ENCODE measurements at regions not wholly inside any gene's neighbourhood (a gene's known extent, or its start where the extent isn't known, plus 50 kb on each side); places are given as distances from the start of the nearest gene placed in this dataset.

DNA sequence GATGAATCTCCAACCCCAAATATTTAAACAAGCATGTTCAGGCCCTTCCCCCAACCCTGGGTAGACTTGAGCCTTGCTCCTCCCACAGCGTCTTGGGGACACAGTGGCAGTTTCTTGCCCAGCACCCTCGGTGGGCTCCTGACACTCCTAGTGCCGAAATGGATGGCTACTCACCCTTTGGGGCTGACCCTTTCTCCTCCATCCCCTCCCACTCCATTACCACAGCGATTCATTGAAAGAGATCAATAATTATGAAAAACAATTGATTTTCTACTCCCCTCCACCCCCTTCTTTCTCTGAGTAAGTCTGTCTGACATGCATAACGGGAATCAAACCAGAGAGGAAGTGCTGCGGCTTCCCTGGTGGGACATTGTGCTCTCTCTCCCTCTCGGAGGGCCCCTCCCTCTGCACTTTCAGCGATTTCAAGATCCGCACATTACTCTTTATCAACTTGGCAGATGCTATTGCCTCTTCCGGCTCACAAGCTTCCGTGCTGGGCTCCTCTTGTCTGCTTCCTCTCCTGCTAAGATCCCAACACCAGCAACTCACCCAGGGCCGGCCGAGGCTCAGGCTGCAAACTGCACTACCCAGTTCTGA is 79.0 kb upstream of the PLXNA4 start:
- H3K4me3 ChIP-seq (replicated peaks; ENCODE audit: low read depth, low read length) = no peak overlapping the region
- no peaks in the 10 kb centered on the region; the same call in 1 of the 2 replicates for H3K27me3 ChIP-seq (replicated peaks; ENCODE audit: control insufficient read depth, insufficient read depth, low read length)
- TF ChIP-seq, protein P1, sequence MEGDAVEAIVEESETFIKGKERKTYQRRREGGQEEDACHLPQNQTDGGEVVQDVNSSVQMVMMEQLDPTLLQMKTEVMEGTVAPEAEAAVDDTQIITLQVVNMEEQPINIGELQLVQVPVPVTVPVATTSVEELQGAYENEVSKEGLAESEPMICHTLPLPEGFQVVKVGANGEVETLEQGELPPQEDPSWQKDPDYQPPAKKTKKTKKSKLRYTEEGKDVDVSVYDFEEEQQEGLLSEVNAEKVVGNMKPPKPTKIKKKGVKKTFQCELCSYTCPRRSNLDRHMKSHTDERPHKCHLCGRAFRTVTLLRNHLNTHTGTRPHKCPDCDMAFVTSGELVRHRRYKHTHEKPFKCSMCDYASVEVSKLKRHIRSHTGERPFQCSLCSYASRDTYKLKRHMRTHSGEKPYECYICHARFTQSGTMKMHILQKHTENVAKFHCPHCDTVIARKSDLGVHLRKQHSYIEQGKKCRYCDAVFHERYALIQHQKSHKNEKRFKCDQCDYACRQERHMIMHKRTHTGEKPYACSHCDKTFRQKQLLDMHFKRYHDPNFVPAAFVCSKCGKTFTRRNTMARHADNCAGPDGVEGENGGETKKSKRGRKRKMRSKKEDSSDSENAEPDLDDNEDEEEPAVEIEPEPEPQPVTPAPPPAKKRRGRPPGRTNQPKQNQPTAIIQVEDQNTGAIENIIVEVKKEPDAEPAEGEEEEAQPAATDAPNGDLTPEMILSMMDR (IDR thresholded peaks at IDR 0.05; ENCODE audit: insufficient read depth, low read length, poor library complexity, severe bottlenecking) = no peak
- peak; percentile 30 for DNase-seq (ENCODE audit: extremely low read depth, insufficient read length)
- H3K36me3 ChIP-seq (ENCODE audit: control insufficient read depth, insufficient read depth, low read length) = no peaks in the 10 kb centered on the region

DNA sequence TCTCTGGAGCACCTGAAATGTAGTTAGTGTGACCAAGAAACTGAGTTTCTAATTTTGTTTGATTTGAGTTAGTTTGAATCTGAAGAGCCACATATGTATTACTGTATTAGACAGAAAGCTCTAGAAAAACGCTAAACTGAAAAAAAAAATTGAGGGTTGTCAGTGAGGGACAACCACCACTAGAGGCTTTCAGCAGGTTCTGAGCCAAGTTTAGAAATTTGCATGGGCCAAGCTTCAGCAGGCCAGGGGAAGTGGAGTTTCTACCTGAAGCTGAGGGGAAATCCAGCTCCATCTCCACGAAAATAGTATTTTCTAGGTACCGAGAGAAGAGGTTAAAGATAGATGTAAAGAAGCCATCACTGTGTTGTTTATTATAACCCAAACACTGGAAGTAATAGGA is 77.9 kb upstream of the PLXNA4 start:
- Histone ChIP-seq H3K4me3 (replicated peaks; ENCODE audit: low read depth, low read length) (no peak overlapping the region), H3K36me3 (ENCODE audit: control insufficient read depth, insufficient read depth, low read length) (no peaks in the 10 kb centered on the region), H3K27me3 (replicated peaks; ENCODE audit: control insufficient read depth, insufficient read depth, low read length) (no peaks in the 10 kb centered on the region; the same call in 1 of the 2 replicates)
- TF ChIP-seq, protein P1 (IDR thresholded peaks at IDR 0.05; ENCODE audit: insufficient read depth, low read length, poor library complexity, severe bottlenecking) = peak; percentile 62
- no peak for DNase-seq (ENCODE audit: extremely low read depth, insufficient read length)

DNA sequence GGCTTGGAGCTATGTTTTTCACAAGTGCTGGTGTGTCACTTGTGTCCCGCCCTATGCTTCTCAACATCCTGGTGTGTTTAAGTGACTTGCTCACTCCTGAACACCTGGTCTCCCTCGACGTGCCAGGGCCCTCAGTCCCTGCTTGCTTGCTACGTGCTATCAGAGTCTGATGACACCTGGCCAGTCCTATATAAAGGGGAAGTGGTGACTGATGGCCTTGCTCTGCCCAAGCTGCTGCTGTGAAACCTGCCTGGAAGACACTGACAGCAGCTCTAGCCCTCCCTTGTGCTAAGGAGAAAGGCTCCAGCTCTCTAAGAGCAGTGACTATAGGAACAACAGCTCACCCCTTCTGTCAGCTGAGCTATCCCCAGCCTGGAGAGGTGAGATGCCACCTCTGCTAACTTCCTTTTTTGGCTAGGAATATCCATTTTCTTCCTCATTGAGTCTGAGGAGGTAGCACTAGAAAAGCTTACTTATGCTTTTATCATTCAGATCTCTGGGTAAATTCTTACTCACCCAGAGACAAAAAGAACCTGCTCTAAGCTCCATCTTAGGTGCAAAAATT is 77.2 kb upstream of the PLXNA4 start:
- H3K36me3 ChIP-seq (ENCODE audit: control insufficient read depth, insufficient read depth, low read length) = no peaks in the 10 kb centered on the region
- H3K4me3 ChIP-seq (replicated peaks; ENCODE audit: low read depth, low read length) = no peak overlapping the region
- TF ChIP-seq, protein P1 (IDR thresholded peaks at IDR 0.05; ENCODE audit: insufficient read depth, low read length, poor library complexity, severe bottlenecking) = no peak
- H3K27me3 ChIP-seq (replicated peaks; ENCODE audit: control insufficient read depth, insufficient read depth, low read length) = no peaks in the 10 kb centered on the region; the same call in 1 of the 2 replicates
- peak; percentile 15 for DNase-seq (ENCODE audit: extremely low read depth, insufficient read length)

DNA sequence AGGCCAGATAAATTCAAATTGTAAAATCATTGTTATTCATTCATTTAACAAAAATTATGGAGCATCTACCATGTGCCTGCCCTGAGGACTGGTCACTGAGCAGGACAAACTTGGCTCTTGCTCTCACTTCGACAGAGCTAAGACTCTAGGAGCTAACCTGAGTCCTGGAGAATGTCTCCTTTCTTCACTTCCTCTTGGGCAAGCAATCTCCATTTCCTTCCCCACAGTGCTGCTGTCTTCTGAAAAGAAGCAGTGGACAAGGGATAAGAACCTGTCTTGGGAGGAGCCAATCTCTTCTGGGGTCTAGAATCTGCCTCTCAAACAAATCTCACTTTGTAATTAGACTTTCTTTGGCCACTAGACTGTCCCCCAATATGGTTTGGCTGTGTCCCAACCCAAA is 76.2 kb upstream of the PLXNA4 start:
- Histone ChIP-seq H3K36me3 (ENCODE audit: control insufficient read depth, insufficient read depth, low read length) (no peaks in the 10 kb centered on the region), H3K4me3 (replicated peaks; ENCODE audit: low read depth, low read length) (no peak overlapping the region), H3K27me3 (replicated peaks; ENCODE audit: control insufficient read depth, insufficient read depth, low read length) (no peaks in the 10 kb centered on the region; the same call in 1 of the 2 replicates)
- TF ChIP-seq, protein P1 (IDR thresholded peaks at IDR 0.05; ENCODE audit: insufficient read depth, low read length, poor library complexity, severe bottlenecking) = no peak
- no peak for DNase-seq (ENCODE audit: extremely low read depth, insufficient read length)

DNA sequence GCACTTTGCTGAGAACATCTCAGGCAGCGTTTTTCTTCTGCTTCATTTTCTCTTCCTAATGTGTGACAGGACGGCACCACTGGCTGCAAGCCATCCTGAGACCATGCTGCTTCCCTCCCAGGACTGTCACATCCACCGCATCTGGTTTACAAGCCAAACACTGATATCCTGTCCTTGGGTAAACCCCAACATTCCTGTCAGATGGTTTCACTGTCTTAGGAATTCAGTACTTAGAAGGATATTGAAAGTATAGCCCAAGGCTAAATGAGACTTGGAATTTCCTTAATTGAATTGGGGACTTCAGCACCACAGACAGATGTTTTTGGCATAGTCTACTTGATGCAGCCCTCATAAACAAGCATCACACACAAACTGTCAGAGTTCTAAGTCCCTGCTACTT is 74.2 kb upstream of the PLXNA4 start:
- H3K36me3 ChIP-seq (ENCODE audit: control insufficient read depth, insufficient read depth, low read length) = no peaks in the 10 kb centered on the region
- DNase-seq (ENCODE audit: extremely low read depth, insufficient read length) = no peak
- TF ChIP-seq, protein P1 (IDR thresholded peaks at IDR 0.05; ENCODE audit: insufficient read depth, low read length, poor library complexity, severe bottlenecking) = no peak
- H3K4me3 ChIP-seq (replicated peaks; ENCODE audit: low read depth, low read length) = no peak overlapping the region
- H3K27me3 ChIP-seq (replicated peaks; ENCODE audit: control insufficient read depth, insufficient read depth, low read length) = no peaks in the 10 kb centered on the region; the same call in 1 of the 2 replicates

All from GM06990 (cell line).